GM18505 (cell line): ENCODE measurements at regions not wholly inside any gene's neighbourhood (a gene's known extent, or its start where the extent isn't known, plus 50 kb on each side); places are given as distances from the start of the nearest gene placed in this dataset.
"Not testable (repeated sequence)": the region's sequence is repeated elsewhere in the genome, so short reads cannot be mapped to it uniquely, and the experiment has no call there.

Source experiments
- ATAC-seq: cut with Tn5 transposase; IDR thresholded peaks from one replicate; pipeline ENCODE4 v1.9.1; 2021; ENCODE audit not compliant: unreplicated experiment
- POLR2A ChIP-seq: IDR thresholded peaks from 4 replicates; pipeline ENCODE4 v1.6.1; 2011; ENCODE audit warnings: borderline replicate concordance; ENCODE audit not compliant: insufficient read depth, insufficient read length; ENCODE audit errors: extremely low read depth

GRCh38 chr11:12585861-12586260 is 88.4 kb upstream of the TEAD1 start:
- TF ChIP-seq POLR2A, result no peak
- ATAC-seq, result no peak

- ATAC-seq, result no peak
- no peak for TF ChIP-seq POLR2A
These were observed 86.8 kb upstream of the TEAD1 start for GRCh38 chr11:12587333-12587991.

GRCh38 chr11:12591706-12592105 is 82.5 kb upstream of the TEAD1 start:
- ATAC-seq, result no peak

GRCh38 chr11:12592283-12592682 is 81.9 kb upstream of the TEAD1 start:
- TF ChIP-seq POLR2A, result no peak
- no peak for ATAC-seq

More at GRCh38 chr11:12591706-12592105, 82.5 kb upstream of the TEAD1 start:
- TF ChIP-seq POLR2A, result no peak

GRCh38 chr11:12595089-12595847 is 79.0 kb upstream of the TEAD1 start:
- not testable (repeated sequence) for ATAC-seq

GRCh38 chr11:12598330-12599256 is 75.6 kb upstream of the TEAD1 start:
- no peak for TF ChIP-seq POLR2A
- ATAC-seq, result no peak

GRCh38 chr11:12599408-12600143 is 74.6 kb upstream of the TEAD1 start:
- TF ChIP-seq POLR2A, result no peak
- ATAC-seq, result peak; percentile 50

GRCh38 chr11:12600829-12601228 is 73.4 kb upstream of the TEAD1 start:
- no peak for TF ChIP-seq POLR2A
- no peak for ATAC-seq

- ATAC-seq, result no peak
- TF ChIP-seq POLR2A, result no peak
These were observed 71.8 kb upstream of the TEAD1 start for GRCh38 chr11:12602421-12602820.

GRCh38 chr11:12603143-12604088 is 70.8 kb upstream of the TEAD1 start:
- no peak for ATAC-seq
- TF ChIP-seq POLR2A, result no peak

GRCh38 chr11:12604557-12605153 is 69.6 kb upstream of the TEAD1 start:
- no peak for TF ChIP-seq POLR2A
- ATAC-seq, result no peak
